K562 (cell line): ENCODE measurements at regions not wholly inside any gene's neighbourhood (a gene's known extent, or its start where the extent isn't known, plus 50 kb on each side); places are given as distances from the start of the nearest gene placed in this dataset.

ENCODE experiments used
- ATAC-seq: fragments of 200-7000 bp; cut with Tn5 transposase; 3 replicates; pipeline ENCODE4 v1.9.1; 2020; ENCODE audit warnings: moderate library complexity
- BruUV-seq: library from RNA; stranded (reverse); fragments of 400-500 nt; replicated peaks from 2 replicates; lab custom pipeline; 2021; lab: Mats Ljungman, UMichigan
- CTCF ChIA-PET: fragments of 300-600 bp; formaldehyde crosslinking; extraction: SDS; loops from one replicate; lab custom pipeline; 2021; ENCODE audit warnings: low intra/inter-chr PET ratio; lab: Yijun Ruan, JAX
- POLR2A ChIA-PET: fragments of 300-600, 350-650 bp; sonication (Branson Sonifier 250); formaldehyde crosslinking; extraction: SDS; loops from one replicate; lab custom pipeline; 2021; ENCODE audit warnings: antibody characterized with exemption, inconsistent platforms; lab: Yijun Ruan, JAX
- DNase-seq, 4 experiments: peaks; one replicate each; pipeline versions ENCODE4 v3.0.0 to v3.0.0-alpha.2; 2011 to 2018; ENCODE audit warnings: low spot score in 3 of 4, mixed read lengths in 3 of 4; ENCODE audit errors: extremely low read depth in 1 of 4
- FAIRE-seq: peaks from 2 replicates; lab custom pipeline; 2011; peaks lifted over from hg19 to GRCh38; lab: Jason Lieb, UNC
- H2AFZ ChIP-seq: 2 replicates; pipeline ENCODE4 v1.6.0; 2011; ENCODE audit warnings: low read depth, low read length, control low read depth, inconsistent platforms
- H3K27ac ChIP-seq: fragments of 200-600 bp; 3 replicates; pipeline ENCODE4 v1.8.0; 2011; ENCODE audit warnings: low read depth, mild to moderate bottlenecking, control low read depth, inconsistent platforms, low read length, moderate library complexity, mixed read lengths; ENCODE audit errors: extremely low read depth
- H3K27me3 ChIP-seq, 2 experiments: fragments of 300-600 bp in 1 of 2; 2 replicates in 1 of 2; 3 replicates in 1 of 2; pipeline versions ENCODE4 v1.6.0 to v1.8.0; 2011; ENCODE audit warnings: inconsistent platforms in 2 of 2, low read length in 2 of 2, mild to moderate bottlenecking in 1 of 2, mixed read lengths in 1 of 2, moderate library complexity in 1 of 2; ENCODE audit not compliant: control insufficient read depth in 2 of 2, insufficient read depth in 2 of 2
- H3K36me3 ChIP-seq: fragments of 300-600 bp; 3 replicates; pipeline ENCODE4 v1.8.0; 2011; ENCODE audit warnings: mild to moderate bottlenecking, low read length, inconsistent platforms; ENCODE audit not compliant: control insufficient read depth, insufficient read depth
- H3K4me1 ChIP-seq, 2 experiments: fragments of 200-600 bp in 1 of 2; replicated peaks in 1 of 2; 2 replicates in 1 of 2; 3 replicates in 1 of 2; pipeline versions ENCODE4 v1.5.1 to v1.8.0; 2011; ENCODE audit warnings: inconsistent platforms in 2 of 2, low read length in 2 of 2, mild to moderate bottlenecking in 1 of 2, mixed read lengths in 1 of 2, moderate library complexity in 1 of 2; ENCODE audit not compliant: control insufficient read depth in 2 of 2, insufficient read depth in 2 of 2
- H3K4me2 ChIP-seq: 2 replicates; pipeline ENCODE4 v1.6.1; 2011; ENCODE audit warnings: low read length, control low read depth, inconsistent platforms, mixed read lengths; ENCODE audit not compliant: insufficient read depth
- H3K4me3 ChIP-seq: fragments of 200-600 bp; sonication (generic), shearing (Covaris generic); 2 replicates; pipeline ENCODE4 v1.5.1; 2016; ENCODE audit warnings: control low read depth, inconsistent platforms
- H3K79me2 ChIP-seq: fragments of 200-600 bp; 3 replicates; pipeline ENCODE4 v1.8.0; 2011; ENCODE audit warnings: low read length, inconsistent platforms; ENCODE audit not compliant: control insufficient read depth, insufficient read depth
- H3K9ac ChIP-seq, 2 experiments: 2 replicates each; pipeline versions ENCODE4 v1.6.0 to v1.6.1; 2011; ENCODE audit warnings: low read depth in 2 of 2, low read length in 2 of 2, control low read depth in 1 of 2, inconsistent platforms in 1 of 2, mild to moderate bottlenecking in 1 of 2, mixed read lengths in 1 of 2; ENCODE audit not compliant: insufficient read depth in 1 of 2
- H3K9me1 ChIP-seq: one replicate; pipeline ENCODE4 v1.6.0; 2011; ENCODE audit warnings: inconsistent platforms, mild to moderate bottlenecking, low read length, moderate library complexity; ENCODE audit not compliant: control insufficient read depth, insufficient read depth
- H3K9me3 ChIP-seq: replicated peaks from 2 replicates; pipeline ENCODE4 v1.5.1; 2011; ENCODE audit warnings: low read depth, low read length, inconsistent platforms; ENCODE audit not compliant: control insufficient read depth, insufficient read depth
- H4K20me1 ChIP-seq: replicated peaks from 2 replicates; pipeline ENCODE4 v1.6.1; 2011; ENCODE audit warnings: low read length, inconsistent platforms, mixed read lengths; ENCODE audit not compliant: control insufficient read depth, insufficient read depth
- ESRRA ChIP-seq: fragments of 450-650 bp; IDR thresholded peaks from 2 replicates; pipeline ENCODE4 v1.6.1; 2014; ENCODE audit warnings: low read depth, mild to moderate bottlenecking, moderate library complexity, borderline replicate concordance
- ESRRB ChIP-seq: fragments of 250-450 bp; sonication (Bioruptor Pico); IDR thresholded peaks from 2 replicates; pipeline ENCODE4 v1.5.0; 2020; ENCODE audit warnings: mild to moderate bottlenecking, moderate library complexity, borderline replicate concordance
- FOSL1 ChIP-seq: fragments of 200-800 bp; sonication (Bioruptor generic); conservative IDR thresholded peaks from 2 replicates; pipeline ENCODE4 v1.6.1; 2016; ENCODE audit warnings: missing genetic modification characterization, missing compliant biosample characterization
- HNRNPL ChIP-seq: fragments of 200-400 bp; formaldehyde crosslinking; IDR thresholded peaks from 2 replicates; pipeline ENCODE4 v1.6.1; 2017; ENCODE audit warnings: low read depth, mild to moderate bottlenecking, low read length
- KAT2B ChIP-seq: IDR thresholded peaks from one replicate; pipeline ENCODE4 v1.6.1; 2012; ENCODE audit warnings: low read depth, mild to moderate bottlenecking, control low read depth, inconsistent platforms, low read length, moderate library complexity
- L3MBTL2 ChIP-seq: fragments of 450-650 bp; IDR thresholded peaks from 2 replicates; pipeline ENCODE4 v1.6.1; 2016; ENCODE audit warnings: mild to moderate bottlenecking, moderate library complexity
- MEF2D ChIP-seq: conservative IDR thresholded peaks from 2 replicates; pipeline ENCODE4 v1.6.1; 2016; ENCODE audit warnings: low read depth, missing genetic modification characterization, missing compliant biosample characterization
- PCBP2 ChIP-seq: fragments of 200-400 bp; formaldehyde crosslinking; IDR thresholded peaks from 2 replicates; pipeline ENCODE4 v1.6.1; 2018; ENCODE audit warnings: low read length, low read depth, mild to moderate bottlenecking, moderate library complexity; ENCODE audit not compliant: poor library complexity, severe bottlenecking
- SUPT5H ChIP-seq: fragments of 450-650 bp; IDR thresholded peaks from 2 replicates; pipeline ENCODE4 v1.6.1; 2016
- ZFP1 ChIP-seq: fragments of 450-650 bp; formaldehyde crosslinking; IDR thresholded peaks from 2 replicates; pipeline ENCODE4 v1.4.0; 2020; ENCODE audit warnings: mild to moderate bottlenecking, mixed read lengths
- WGBS: fragments of 100-300 bp; shearing (Covaris generic); methylation state at CpG from one replicate; pipeline ENCODE4 v1.1.6; 2016; ENCODE audit warnings: low coverage, mixed read lengths; ENCODE audit not compliant: insufficient coverage; ENCODE audit errors: missing lambda C conversion rate; 5-methylcytosine and 5-hydroxymethylcytosine counted together
- in situ Hi-C: fragments of 300-500 bp; cut with MboI; formaldehyde crosslinking; loops from 4 replicates; pipeline ENCODE4 v1.15.0; 2018; ENCODE audit warnings: inconsistent platforms, mixed read lengths
- intact Hi-C: fragments of 100-400 bp; cut with micrococcal nuclease; formaldehyde crosslinking; loops from 2 replicates; pipeline ENCODE4 v1.14.2; 2022
- TF ChIP-seq, protein P1 (sequence below), 2 experiments: IDR thresholded peaks; 2 replicates each; pipeline ENCODE4 v1.6.1; 2011; ENCODE audit warnings: borderline replicate concordance in 1 of 2, control low read depth in 1 of 2, low read depth in 1 of 2, low read length in 1 of 2, mild to moderate bottlenecking in 1 of 2, mixed read lengths in 1 of 2, moderate library complexity in 1 of 2; ENCODE audit not compliant: insufficient read depth in 1 of 2, insufficient read length in 1 of 2, poor library complexity in 1 of 2, severe bottlenecking in 1 of 2; ENCODE audit errors: extremely low read depth in 1 of 2
- TF ChIP-seq, protein P2 (sequence below): fragments of 250-450 bp; sonication (Bioruptor Pico); IDR thresholded peaks from 2 replicates; pipeline ENCODE4 v1.8.0; 2022; ENCODE audit warnings: inconsistent platforms

DNA sequence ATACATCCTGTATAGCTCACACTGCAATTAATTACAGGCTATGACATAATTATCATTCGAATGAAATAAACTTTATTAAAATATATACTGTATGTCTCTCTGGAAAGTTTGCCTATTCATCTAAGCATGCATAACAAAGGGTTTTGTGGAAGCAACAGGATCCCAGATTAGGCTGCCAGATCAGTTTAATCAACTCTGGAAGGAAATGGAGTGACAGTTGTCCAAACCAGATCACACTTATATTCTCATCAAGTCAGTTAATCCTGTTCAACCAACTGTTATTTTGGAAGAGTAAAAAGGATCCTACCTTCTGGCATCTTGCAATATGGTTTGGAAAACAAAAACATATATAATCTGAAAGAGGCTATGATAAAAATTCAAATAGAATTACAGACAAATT, 312.2 kb downstream of the FAT4 start:
- H3K27me3 ChIP-seq = no peaks in the 10 kb centered on the region
- H3K9me3 ChIP-seq = no peaks in the 10 kb centered on the region
- no peak overlapping the region for H3K4me3 ChIP-seq
- H3K36me3 ChIP-seq = no peaks in the 10 kb centered on the region
- POLR2A ChIA-PET = no interaction called here
- 0% methylated on average over 1 of the region's 1 CpG for WGBS
- no peaks in the 10 kb centered on the region for H3K9me1 ChIP-seq
- no peak overlapping the region for H2AFZ ChIP-seq
- no peak for DNase-seq
- TF ChIP-seq FOSL1 (tag) (no peak), PCBP2 (no peak), MEF2D (tag) (no peak), ZFP1 (no peak), ESRRB (CRISPR knock-in tag) (no peak), KAT2B (no peak), ESRRA (no peak), L3MBTL2 (no peak), SUPT5H (no peak), HNRNPL (no peak)
- TF ChIP-seq, protein P1, sequence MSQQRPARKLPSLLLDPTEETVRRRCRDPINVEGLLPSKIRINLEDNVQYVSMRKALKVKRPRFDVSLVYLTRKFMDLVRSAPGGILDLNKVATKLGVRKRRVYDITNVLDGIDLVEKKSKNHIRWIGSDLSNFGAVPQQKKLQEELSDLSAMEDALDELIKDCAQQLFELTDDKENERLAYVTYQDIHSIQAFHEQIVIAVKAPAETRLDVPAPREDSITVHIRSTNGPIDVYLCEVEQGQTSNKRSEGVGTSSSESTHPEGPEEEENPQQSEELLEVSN (IDR thresholded peaks at IDR 0.05; ENCODE audit: borderline replicate concordance in 1 of 2, extremely low read depth in 1 of 2, insufficient read depth in 1 of 2, insufficient read length in 1 of 2, low read depth in 1 of 2, low read length in 1 of 2, poor library complexity in 1 of 2, severe bottlenecking in 1 of 2) = no peak
- TF ChIP-seq, protein P2, sequence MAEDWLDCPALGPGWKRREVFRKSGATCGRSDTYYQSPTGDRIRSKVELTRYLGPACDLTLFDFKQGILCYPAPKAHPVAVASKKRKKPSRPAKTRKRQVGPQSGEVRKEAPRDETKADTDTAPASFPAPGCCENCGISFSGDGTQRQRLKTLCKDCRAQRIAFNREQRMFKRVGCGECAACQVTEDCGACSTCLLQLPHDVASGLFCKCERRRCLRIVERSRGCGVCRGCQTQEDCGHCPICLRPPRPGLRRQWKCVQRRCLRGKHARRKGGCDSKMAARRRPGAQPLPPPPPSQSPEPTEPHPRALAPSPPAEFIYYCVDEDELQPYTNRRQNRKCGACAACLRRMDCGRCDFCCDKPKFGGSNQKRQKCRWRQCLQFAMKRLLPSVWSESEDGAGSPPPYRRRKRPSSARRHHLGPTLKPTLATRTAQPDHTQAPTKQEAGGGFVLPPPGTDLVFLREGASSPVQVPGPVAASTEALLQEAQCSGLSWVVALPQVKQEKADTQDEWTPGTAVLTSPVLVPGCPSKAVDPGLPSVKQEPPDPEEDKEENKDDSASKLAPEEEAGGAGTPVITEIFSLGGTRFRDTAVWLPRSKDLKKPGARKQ (CRISPR knock-in tag) = no peak
- in situ Hi-C loops = no loop called here
- CTCF ChIA-PET = no interaction called here
- no peaks in the 10 kb centered on the region for H4K20me1 ChIP-seq
- H3K4me2 ChIP-seq = no peak overlapping the region
- no peak for ATAC-seq
- no peaks in the 10 kb centered on the region for H3K79me2 ChIP-seq
- no TSS peak for BruUV-seq
- no peak for FAIRE-seq
- intact Hi-C loops = no loop called here
- H3K9ac ChIP-seq = no peak overlapping the region
- no peaks in the 10 kb centered on the region for H3K4me1 ChIP-seq
- H3K27ac ChIP-seq = no peak overlapping the region
